ENCODE measurements at regions not wholly inside any gene's neighbourhood (a gene's known extent, or its start where the extent isn't known, plus 50 kb on each side); places are given as distances from the start of the nearest gene placed in this dataset.

GRCh38 chrX:771536-771935, 140.9 kb downstream of the SHOX start:
- DNase-seq, result no peak
- Mint-ChIP-seq H3K27ac (no peak overlapping the region), H3K27me3 (ENCODE audit: low read depth, poor library complexity) (peaks cover 46% of the 10 kb centered on the region), H3K36me3 (ENCODE audit: low read depth) (no peaks in the 10 kb centered on the region), H3K4me3 (no peak overlapping the region), H3K4me1 (peaks cover 24% of the 10 kb centered on the region), H3K9me3 (no peaks in the 10 kb centered on the region)
- TF ChIP-seq, protein P1, sequence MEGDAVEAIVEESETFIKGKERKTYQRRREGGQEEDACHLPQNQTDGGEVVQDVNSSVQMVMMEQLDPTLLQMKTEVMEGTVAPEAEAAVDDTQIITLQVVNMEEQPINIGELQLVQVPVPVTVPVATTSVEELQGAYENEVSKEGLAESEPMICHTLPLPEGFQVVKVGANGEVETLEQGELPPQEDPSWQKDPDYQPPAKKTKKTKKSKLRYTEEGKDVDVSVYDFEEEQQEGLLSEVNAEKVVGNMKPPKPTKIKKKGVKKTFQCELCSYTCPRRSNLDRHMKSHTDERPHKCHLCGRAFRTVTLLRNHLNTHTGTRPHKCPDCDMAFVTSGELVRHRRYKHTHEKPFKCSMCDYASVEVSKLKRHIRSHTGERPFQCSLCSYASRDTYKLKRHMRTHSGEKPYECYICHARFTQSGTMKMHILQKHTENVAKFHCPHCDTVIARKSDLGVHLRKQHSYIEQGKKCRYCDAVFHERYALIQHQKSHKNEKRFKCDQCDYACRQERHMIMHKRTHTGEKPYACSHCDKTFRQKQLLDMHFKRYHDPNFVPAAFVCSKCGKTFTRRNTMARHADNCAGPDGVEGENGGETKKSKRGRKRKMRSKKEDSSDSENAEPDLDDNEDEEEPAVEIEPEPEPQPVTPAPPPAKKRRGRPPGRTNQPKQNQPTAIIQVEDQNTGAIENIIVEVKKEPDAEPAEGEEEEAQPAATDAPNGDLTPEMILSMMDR (IDR thresholded peaks at IDR 0.05), result no peak

GRCh38 chrX:769796-770195, 139.2 kb downstream of the SHOX start:
- Mint-ChIP-seq H3K36me3 (ENCODE audit: low read depth) (no peaks in the 10 kb centered on the region), H3K27me3 (ENCODE audit: low read depth, poor library complexity) (peaks cover 39% of the 10 kb centered on the region), H3K4me3 (no peak overlapping the region), H3K4me1 (peaks cover 24% of the 10 kb centered on the region), H3K9me3 (no peaks in the 10 kb centered on the region), H3K27ac (no peak overlapping the region)
- TF ChIP-seq, protein P1 (IDR thresholded peaks at IDR 0.05), result no peak
- peak; percentile 30 for DNase-seq

- peaks cover 36% of the 10 kb centered on the region for H3K27me3 Mint-ChIP-seq (ENCODE audit: low read depth, poor library complexity)
- H3K9me3 Mint-ChIP-seq, result no peaks in the 10 kb centered on the region
- H3K27ac Mint-ChIP-seq, result no peak overlapping the region
- TF ChIP-seq, protein P1 (IDR thresholded peaks at IDR 0.05), result no peak
- no peak for DNase-seq
- H3K4me3 Mint-ChIP-seq, result no peak overlapping the region
- H3K4me1 Mint-ChIP-seq, result peaks cover 24% of the 10 kb centered on the region
- H3K36me3 Mint-ChIP-seq (ENCODE audit: low read depth), result no peaks in the 10 kb centered on the region
Measured at GRCh38 chrX:768596-768995, 138.0 kb downstream of the SHOX start.

DNA sequence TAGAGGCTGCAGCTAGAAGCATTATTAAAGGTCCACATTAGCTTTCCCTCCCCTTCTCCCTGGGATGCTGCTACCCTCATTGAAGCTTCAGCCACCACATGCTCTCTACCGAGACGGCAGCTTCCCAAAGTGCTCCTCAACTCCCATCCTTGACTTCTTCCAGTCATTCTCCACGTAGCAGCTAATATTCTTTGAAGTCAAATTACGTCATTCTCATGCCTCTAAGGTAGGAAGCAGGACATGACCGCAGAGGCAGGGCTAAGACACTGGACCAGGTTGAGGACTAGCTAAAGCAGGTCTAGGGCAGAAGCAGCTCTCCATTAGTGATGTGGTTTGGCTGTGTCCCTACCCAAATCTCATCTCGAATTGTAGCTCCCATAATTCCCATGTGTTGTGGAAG, 128.3 kb downstream of the SHOX start:
- no peak overlapping the region for H3K4me3 Mint-ChIP-seq
- H3K36me3 Mint-ChIP-seq (ENCODE audit: low read depth), result no peaks in the 10 kb centered on the region
- peaks cover 70% of the 10 kb centered on the region for H3K27me3 Mint-ChIP-seq (ENCODE audit: low read depth, poor library complexity)
- no peak for DNase-seq
- no peak overlapping the region for H3K27ac Mint-ChIP-seq
- no peaks in the 10 kb centered on the region for H3K4me1 Mint-ChIP-seq
- TF ChIP-seq, protein P1 (IDR thresholded peaks at IDR 0.05), result no peak
- peaks cover 42% of the 10 kb centered on the region for H3K9me3 Mint-ChIP-seq

DNA sequence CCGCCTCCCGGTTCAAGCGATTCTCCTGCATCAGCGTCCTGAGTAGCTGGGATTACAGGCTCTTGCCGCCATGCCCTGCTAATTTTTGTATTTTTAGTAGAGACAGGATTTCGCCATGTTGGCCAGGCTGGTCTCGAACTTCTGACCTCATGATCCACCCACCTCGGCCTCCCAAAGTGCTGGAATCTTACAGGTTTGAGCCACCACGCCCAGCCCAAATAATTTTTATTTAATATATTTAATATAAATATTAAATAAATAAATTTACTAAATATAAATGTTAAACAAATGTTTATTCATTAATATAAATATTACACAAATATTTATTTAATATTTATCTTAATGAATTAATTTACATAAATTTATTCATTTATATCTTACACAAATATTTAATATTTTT, 120.2 kb downstream of the SHOX start:
- Mint-ChIP-seq H3K9me3 (peaks cover 3% of the 10 kb centered on the region), H3K36me3 (ENCODE audit: low read depth) (no peaks in the 10 kb centered on the region), H3K4me3 (no peak overlapping the region), H3K27me3 (ENCODE audit: low read depth, poor library complexity) (peaks cover 18% of the 10 kb centered on the region), H3K4me1 (no peaks in the 10 kb centered on the region), H3K27ac (no peak overlapping the region)
- no peak for DNase-seq
- TF ChIP-seq, protein P1 (IDR thresholded peaks at IDR 0.05), result no peak

GRCh38 chrX:750263-750662, 119.7 kb downstream of the SHOX start:
- no peaks in the 10 kb centered on the region for H3K9me3 Mint-ChIP-seq
- H3K27ac Mint-ChIP-seq, result no peak overlapping the region
- H3K4me3 Mint-ChIP-seq, result no peak overlapping the region
- no peak for DNase-seq
- no peaks in the 10 kb centered on the region for H3K4me1 Mint-ChIP-seq
- TF ChIP-seq, protein P1 (IDR thresholded peaks at IDR 0.05), result no peak
- no peaks in the 10 kb centered on the region for H3K36me3 Mint-ChIP-seq (ENCODE audit: low read depth)
- H3K27me3 Mint-ChIP-seq (ENCODE audit: low read depth, poor library complexity), result peaks cover 19% of the 10 kb centered on the region
